ENCODE measurements at regions not wholly inside any gene's neighbourhood (a gene's known extent, or its start where the extent isn't known, plus 50 kb on each side); places are given as distances from the start of the nearest gene placed in this dataset.
"Not testable (repeated sequence)": the region's sequence is repeated elsewhere in the genome, so short reads cannot be mapped to it uniquely, and the experiment has no call there.

GRCh38 chr11:44418456-44418830, 108.5 kb upstream of the ALX4 start:
- FAIRE-seq = no peak

DNA sequence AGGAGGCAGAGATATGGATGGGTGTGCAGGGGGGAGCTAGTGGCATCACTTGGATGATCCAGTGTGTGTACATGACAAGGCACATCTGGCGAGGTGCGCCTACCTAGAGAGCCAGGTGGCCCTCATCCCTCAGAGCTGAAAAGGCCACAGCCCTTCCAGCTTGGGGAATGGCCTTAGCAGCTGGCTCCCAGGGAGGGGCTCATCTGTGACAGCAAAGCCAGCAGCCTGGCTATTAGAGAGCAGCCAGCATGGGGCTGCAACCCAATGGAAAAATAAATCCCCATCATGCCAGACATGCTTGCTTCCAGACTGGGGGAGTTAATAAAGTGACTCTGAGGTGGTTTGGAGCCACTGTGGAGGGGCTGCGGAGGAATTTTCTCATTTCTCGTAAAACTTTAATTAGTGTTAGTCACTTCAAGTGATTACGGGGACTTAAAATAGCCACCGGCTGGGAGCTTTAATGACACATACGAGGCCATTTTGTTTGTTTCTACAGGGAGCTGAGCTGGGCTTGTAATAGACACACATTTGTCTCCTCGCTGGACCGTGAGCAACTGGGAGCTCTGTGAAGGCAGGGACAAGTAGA, 111.2 kb upstream of the ALX4 start:
- FAIRE-seq = no peak

DNA sequence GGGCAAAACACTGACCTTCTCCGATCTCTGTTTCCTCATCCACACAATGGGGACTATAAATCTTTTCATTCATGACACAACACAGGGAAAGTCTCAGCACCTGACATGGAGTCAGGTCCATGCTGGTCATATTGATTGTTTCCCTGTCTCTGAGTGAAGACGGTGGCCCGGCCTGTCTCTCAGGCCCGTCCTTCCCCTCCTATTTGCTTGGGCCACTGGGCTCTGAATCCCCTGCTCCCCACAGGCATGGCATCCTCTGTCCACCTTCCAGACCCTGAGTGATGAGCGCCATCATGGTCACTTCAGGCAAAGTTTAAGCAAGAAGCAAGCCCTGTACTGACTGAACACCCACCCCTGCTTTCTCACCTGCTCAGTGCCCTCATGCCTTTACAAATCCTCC, 113.3 kb upstream of the ALX4 start:
- FAIRE-seq = no peak

- FAIRE-seq = no peak
These were observed 114.9 kb upstream of the ALX4 start for GRCh38 chr11:44424841-44425240.

DNA sequence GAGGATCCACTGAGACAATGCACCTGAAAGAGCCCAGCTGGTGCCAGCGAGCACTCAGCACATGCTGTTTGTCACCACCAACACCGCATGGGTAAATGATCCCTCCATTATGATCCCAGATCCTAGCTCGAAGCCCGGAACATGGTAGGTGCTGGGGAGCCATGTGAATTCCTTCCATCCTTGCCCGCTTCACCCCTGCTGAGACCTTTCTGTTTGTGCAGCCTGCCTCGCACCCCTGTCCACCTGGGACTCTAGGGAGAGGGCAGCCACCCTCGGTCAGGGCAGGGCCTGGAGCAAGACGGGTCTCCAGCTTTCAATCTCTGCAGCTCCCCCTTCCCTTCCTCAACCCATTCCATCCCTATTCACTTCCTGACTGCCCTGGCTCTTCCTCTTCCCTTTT, 116.2 kb upstream of the ALX4 start:
- no peak for FAIRE-seq

DNA sequence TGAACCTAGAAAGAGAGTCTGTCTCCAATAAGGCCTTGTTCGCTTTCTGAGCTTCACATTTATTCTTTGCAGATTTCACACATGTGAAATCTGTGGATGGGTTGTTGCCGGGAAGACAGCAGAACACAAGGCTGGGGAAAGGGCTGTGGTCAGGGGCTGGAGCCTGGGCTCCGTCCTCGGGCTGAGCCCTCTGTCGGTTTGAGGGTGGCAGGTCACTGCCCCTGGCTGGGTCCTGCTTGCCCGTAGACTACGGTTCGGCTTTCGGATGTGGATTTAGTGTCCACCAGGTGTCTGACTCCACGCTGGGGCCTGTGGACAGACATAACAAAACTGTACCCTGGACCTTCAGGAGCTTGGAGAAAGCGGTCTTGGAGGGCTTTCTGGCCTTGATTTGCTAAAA, 117.0 kb upstream of the ALX4 start:
- no peak for FAIRE-seq

GRCh38 chr11:44427432-44427831, 117.5 kb upstream of the ALX4 start:
- FAIRE-seq = no peak

GRCh38 chr11:44430140-44430539, 120.2 kb upstream of the ALX4 start:
- no peak for FAIRE-seq

GRCh38 chr11:44434191-44434590, 124.3 kb upstream of the ALX4 start:
- FAIRE-seq = no peak

GRCh38 chr11:44437122-44437521, 127.2 kb upstream of the ALX4 start:
- no peak for FAIRE-seq

DNA sequence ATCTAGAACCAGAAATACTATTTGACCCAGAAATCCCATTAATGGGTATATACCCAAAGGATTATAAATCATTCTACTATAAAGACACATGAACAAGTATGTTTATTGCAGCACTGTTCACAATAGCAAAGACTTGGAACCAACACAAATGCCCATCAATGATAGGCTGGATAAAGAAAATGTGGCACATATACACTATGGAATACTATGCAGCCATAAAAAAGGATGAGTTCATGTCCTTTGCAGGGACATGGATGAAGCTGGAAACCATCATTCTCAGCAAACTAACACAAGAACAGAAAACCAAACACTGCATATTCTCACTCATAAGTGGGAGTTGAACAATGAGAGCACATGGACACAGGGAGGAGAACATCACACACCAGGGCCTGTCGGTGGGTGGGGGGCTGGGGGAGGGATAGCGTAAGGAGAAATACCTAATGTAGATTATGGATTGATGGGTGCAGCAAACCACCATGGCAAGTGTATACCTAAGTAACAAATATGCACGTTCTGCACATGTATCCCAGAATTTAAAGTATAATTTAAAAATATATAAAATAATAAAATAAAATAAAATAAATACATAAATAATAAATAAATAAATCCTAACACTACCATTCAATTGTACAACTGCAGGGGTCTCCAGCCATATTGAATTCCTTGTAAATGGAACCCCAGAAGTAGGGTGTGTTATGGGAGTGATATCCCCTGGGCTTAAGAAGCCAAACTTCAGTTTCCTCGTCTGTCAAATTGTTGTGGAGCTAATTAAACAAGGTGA, 122.4 kb upstream of the CD82 start:
- not testable (repeated sequence) for FAIRE-seq

DNA sequence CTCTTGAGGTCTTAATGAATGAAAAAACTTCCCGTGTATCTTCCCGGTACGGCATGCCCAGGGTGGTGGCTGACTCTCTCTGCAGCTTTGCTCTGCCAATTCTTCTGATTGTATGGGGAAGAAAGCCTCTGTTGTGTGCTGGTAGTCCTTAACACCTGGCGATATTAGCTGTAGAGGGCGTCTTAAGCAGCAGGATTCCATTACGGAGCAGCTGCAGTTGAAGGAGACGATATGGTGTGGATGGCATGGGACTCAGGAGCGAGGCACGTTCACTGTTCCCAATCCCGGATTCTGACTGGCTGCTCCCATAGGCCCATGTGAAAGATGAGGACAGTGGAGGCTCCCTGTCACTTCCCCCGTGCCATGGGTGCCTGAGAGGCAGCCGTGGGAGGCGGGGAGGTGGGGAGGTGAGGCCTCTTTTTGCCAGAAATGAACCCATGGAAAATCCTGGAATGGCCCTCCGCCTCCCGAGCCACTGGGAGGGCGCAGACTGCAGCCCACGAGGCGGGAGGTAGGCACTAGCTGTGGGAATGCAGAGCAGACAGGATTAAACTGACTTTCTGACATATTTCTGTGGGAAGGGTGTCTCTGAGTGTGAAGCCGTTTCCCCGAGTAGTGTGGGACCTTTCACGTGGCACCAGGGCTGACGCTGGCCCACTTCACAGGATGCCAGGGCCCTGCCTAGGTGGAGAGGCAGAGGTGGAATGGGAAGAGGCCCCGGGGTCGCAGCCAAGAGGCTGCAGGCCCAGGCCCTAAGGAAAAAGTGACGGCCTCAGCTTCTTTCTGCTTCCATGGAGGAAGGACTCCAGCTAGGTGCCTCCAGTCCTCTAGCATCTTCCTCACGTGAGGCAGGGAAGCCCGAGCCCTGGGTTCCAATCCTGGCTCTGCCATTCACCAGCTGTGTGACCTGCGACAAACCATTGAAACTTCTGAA, 121.4 kb upstream of the CD82 start:
- FAIRE-seq = no peak

DNA sequence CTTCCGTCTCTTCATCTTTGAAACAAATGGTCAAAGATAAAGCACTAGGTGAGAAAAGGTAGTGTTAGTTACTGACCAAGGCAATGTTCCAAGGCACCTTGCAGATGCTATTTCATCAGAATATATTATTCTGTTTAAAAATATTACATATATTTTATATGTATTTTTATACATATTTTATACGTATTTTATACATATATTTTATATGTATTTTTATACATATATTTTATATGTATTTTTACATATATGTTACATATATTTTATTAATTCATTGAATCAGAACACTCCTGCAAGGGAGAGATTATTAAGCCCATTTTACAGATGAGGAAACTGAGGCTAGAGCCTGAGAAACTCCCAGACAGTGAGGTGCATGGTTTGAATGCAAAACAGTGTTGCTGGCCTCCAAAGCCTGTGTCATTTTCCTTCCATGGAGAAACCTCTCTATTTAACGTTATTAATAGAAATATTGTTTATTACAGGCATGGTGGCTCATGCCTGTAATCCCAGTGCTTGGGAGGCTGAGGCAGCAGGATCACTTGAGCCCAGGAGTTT, 120.6 kb upstream of the CD82 start:
- peak; percentile 97 for FAIRE-seq

DNA sequence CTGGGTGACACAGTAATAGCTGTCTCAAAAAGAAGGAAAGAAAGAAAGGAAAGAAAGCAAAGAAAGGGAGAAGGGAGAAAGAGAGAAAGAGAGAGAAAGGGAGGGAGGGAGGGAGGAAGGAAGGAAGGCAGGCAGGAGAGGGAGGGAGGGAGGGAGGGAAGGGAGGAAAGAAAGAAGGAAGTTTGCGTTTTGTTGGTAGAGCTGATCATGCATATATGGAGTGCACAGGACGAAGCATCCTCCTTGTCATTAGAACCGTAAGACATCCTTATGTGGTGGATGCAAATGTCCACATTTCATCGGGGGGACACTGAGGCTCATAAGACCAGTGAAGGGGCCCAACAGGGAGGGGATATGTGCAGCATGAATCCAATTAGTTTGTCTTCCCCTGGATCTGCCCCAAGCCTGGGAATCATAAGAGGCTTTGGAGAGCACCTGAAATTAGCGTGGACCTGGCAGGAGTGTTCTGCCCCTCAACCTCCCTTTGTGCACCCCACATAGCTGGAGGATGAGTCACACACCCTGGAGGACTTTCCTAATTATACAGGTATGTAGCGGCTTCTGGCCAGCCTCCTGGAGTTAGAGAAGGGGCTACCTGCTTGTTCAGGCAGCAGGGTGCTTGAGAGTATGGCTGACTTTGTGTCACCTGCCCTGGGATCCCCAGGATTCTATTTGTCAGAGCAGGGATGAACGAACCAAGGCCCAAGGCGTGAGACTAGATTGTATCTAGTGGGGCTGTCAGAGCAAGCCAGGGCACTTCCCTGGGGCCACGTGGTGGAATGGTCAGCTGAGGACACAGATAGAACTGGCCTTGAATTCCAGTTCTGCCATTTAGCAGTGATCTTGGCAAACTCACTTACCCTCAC, 119.7 kb upstream of the CD82 start:
- FAIRE-seq = no peak

GRCh38 chr11:44446366-44446762, 119.1 kb upstream of the CD82 start:
- FAIRE-seq = no peak

- FAIRE-seq = no peak
These were observed 118.3 kb upstream of the CD82 start for GRCh38 chr11:44446996-44447771.

DNA sequence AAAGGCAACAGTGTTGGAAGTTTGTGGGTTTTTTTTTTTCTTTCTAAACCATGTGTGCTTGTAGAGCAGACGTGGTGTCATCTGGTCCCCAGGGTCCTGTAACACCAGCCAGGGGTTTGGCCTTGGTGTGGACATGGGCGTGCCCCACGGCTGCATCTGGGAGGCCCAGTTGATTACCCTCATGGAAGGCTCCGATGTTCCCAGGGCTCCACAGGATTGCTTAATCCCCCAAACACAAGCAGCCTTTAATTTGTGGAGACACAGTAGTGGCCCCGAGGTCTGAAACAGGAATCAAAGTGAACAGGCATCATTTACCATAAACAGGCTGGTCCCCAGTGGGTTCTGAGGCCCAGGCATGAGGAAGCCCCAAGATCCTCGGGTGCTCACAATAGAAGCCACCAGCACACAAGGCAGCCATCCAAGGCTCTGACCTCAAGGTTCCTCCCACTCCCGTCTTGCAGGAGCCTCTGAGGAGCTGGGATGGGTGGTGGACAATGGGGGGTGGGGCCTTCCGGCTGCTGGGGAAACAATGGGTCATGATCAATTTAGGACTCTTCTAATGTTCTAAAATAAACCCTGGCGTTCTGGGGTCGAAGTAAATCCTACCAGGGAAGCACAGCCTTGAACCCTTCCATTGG, 115.0 kb upstream of the CD82 start:
- no peak for FAIRE-seq

GRCh38 chr11:44451706-44452105, 113.8 kb upstream of the CD82 start:
- FAIRE-seq = no peak

DNA sequence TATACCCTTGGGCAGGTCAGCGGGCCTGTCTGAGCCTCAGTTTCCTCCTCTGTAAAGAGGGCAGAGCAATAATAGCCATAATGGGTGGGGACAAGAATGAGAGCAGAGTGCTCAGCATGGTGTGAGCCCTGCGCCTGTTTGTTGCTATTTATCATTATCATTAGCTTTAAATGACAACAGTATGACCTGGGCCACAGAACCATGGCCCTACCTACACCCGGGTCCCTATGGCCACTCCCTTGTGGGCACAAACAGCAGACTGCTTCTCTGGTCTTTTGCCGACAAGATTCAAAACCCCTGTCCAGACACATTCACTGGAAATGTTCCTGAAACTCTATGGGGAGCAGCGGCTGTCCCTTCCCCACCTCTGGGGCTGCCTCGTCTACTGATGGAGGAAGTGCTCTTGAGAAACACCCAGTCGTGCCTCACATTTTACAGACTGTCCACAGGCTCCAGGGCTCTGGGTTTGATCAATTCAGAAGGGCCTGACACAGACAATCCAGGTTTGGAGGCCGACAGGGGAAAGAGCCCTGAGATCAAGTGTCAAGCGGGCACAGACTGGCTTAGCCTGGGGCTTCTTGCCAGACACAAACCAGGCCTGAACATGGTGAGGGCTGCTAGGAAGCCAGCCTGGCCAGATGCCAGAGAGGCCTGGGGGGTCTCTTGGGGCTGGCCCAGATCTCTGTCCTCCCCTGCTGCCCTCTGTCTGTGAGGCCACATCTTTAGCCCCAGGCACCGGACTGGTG, 112.5 kb upstream of the CD82 start:
- FAIRE-seq = no peak

- no peak for FAIRE-seq
These were observed 111.6 kb upstream of the CD82 start for GRCh38 chr11:44453871-44454270.

Data from TTC549 (cell line).